Kidney (tissue), 13 donors: ENCODE measurements at regions not wholly inside any gene's neighbourhood (a gene's known extent, or its start where the extent isn't known, plus 50 kb on each side); places are given as distances from the start of the nearest gene placed in this dataset.

ENCODE experiments used
- DNase-seq, 5 donors: peaks; one replicate each; pipeline ENCODE4 v3.0.0-alpha.2; 2013 to 2020
- FAIRE-seq: peaks from 2 replicates; lab custom pipeline; 2012; peaks lifted over from hg19 to GRCh38; lab: Jason Lieb, UNC
- H3K27ac ChIP-seq, 2 donors: one replicate each; pipeline ENCODE4 v1.7.0; 2013; ENCODE audit warnings: low read depth in 2 of 2, low read length in 2 of 2, inconsistent platforms in 1 of 2
- H3K27me3 ChIP-seq: one replicate; pipeline ENCODE4 v1.7.1; 2013; ENCODE audit warnings: low read length, inconsistent platforms; ENCODE audit not compliant: control insufficient read depth, insufficient read depth
- H3K36me3 ChIP-seq, 3 donors: one replicate each; pipeline versions ENCODE4 v1.7.0 to v1.7.1; 2013; ENCODE audit warnings: low read length in 3 of 3, control low read depth in 1 of 3, inconsistent platforms in 1 of 3; ENCODE audit not compliant: insufficient read depth in 3 of 3, control insufficient read depth in 2 of 3
- H3K4me1 ChIP-seq, 3 donors: one replicate each; pipeline versions ENCODE4 v1.7.0 to v1.7.1; 2013; ENCODE audit warnings: low read length in 3 of 3, inconsistent platforms in 1 of 3, low read depth in 1 of 3; ENCODE audit not compliant: control insufficient read depth in 2 of 3, insufficient read depth in 2 of 3
- H3K4me3 ChIP-seq, 3 donors: one replicate each; pipeline versions ENCODE4 v1.7.0 to v1.8.1; 2013; ENCODE audit warnings: low read length in 3 of 3, control low read depth in 1 of 3, inconsistent platforms in 1 of 3
- H3K9ac ChIP-seq, 3 donors: one replicate each; pipeline versions ENCODE4 v1.7.0 to v1.7.1; 2013; ENCODE audit warnings: low read length in 3 of 3, control low read depth in 1 of 3, inconsistent platforms in 1 of 3
- H3K9me3 ChIP-seq, 3 donors: one replicate each; pipeline versions ENCODE4 v1.7.0 to v1.7.1; 2013; ENCODE audit warnings: low read length in 3 of 3, control low read depth in 1 of 3, inconsistent platforms in 1 of 3; ENCODE audit not compliant: control insufficient read depth in 2 of 3, insufficient read depth in 1 of 3
- intact Hi-C: fragments of 100-400 bp; cut with DNase I; formaldehyde crosslinking; loops from one replicate; pipeline ENCODE4 v1.11.1; 2022
- TF ChIP-seq, protein P1 (sequence below): IDR thresholded peaks from 3 replicates; pipeline ENCODE4 v1.5.1; 2012; ENCODE audit warnings: mild to moderate bottlenecking, moderate library complexity, borderline replicate concordance; ENCODE audit not compliant: insufficient read depth; ENCODE audit errors: extremely low read depth
- donor health status: control.
- donor health status: control.
- donor health status: control.
- donor health status: control.
- donor health status: control.
- donor health status: DM: yes; HTN: yes; CAD: no.
- donor health status: Normal renal cell carcinoma (clear cell type).

GRCh38 chr1:105964879-105965278 lies 1091.6 kb upstream of the PRMT6 start:
- FAIRE-seq: no peak
- TF ChIP-seq, protein P1, sequence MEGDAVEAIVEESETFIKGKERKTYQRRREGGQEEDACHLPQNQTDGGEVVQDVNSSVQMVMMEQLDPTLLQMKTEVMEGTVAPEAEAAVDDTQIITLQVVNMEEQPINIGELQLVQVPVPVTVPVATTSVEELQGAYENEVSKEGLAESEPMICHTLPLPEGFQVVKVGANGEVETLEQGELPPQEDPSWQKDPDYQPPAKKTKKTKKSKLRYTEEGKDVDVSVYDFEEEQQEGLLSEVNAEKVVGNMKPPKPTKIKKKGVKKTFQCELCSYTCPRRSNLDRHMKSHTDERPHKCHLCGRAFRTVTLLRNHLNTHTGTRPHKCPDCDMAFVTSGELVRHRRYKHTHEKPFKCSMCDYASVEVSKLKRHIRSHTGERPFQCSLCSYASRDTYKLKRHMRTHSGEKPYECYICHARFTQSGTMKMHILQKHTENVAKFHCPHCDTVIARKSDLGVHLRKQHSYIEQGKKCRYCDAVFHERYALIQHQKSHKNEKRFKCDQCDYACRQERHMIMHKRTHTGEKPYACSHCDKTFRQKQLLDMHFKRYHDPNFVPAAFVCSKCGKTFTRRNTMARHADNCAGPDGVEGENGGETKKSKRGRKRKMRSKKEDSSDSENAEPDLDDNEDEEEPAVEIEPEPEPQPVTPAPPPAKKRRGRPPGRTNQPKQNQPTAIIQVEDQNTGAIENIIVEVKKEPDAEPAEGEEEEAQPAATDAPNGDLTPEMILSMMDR: no peak
- H3K4me1 ChIP-seq: no peaks in the 10 kb centered on the region
- DNase-seq: no peak
- no peak overlapping the region for H3K4me3 ChIP-seq
- H3K9me3 ChIP-seq: no peaks in the 10 kb centered on the region
- H3K36me3 ChIP-seq: no peaks in the 10 kb centered on the region
- H3K27ac ChIP-seq: no peak overlapping the region
- no peaks in the 10 kb centered on the region for H3K27me3 ChIP-seq
- intact Hi-C loops: no loop called here
- no peak overlapping the region for H3K9ac ChIP-seq

DNA sequence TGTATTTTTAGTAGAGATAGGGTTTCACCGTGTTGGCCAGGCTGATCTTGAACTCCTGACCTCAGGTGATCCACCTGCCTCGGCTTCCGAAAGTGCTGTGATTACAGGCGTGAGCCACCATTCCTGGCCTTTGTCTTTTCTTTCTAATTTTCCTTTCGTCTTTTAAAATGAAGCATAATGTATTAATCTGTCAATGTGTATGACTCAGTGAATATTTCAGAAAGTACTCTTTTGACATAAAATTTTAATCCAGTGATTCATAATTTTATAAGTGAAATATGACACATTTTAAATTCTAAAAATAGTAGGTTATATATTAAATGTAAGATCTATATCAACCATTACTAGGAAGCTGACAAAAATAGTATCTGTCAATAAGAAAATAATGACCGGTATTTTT lies 1059.0 kb upstream of the PRMT6 start:
- Histone ChIP-seq H3K4me3 (no peak overlapping the region), H3K27me3 (no peaks in the 10 kb centered on the region), H3K27ac (no peak overlapping the region), H3K36me3 (no peaks in the 10 kb centered on the region), H3K9me3 (no peaks in the 10 kb centered on the region), H3K4me1 (no peaks in the 10 kb centered on the region), H3K9ac (no peak overlapping the region)
- DNase-seq (no peak), FAIRE-seq (no peak)
- intact Hi-C loops: no loop called here
- TF ChIP-seq, protein P1: no peak

GRCh38 chr1:106022312-106022902 lies 1034.1 kb upstream of the PRMT6 start:
- peak in 1 of 5 donors; percentile 3 for DNase-seq
- peak; percentile 81 for FAIRE-seq
- intact Hi-C loops: no loop called here

More at GRCh38 chr1:106022312-106022902, 1034.1 kb upstream of the PRMT6 start:
- Histone ChIP-seq H3K4me1 (no peaks in the 10 kb centered on the region), H3K9me3 (no peaks in the 10 kb centered on the region), H3K9ac (no peak overlapping the region), H3K36me3 (no peaks in the 10 kb centered on the region), H3K27me3 (no peaks in the 10 kb centered on the region), H3K4me3 (no peak overlapping the region), H3K27ac (no peak overlapping the region)
- TF ChIP-seq, protein P1: no peak
